WI38 (cell line): ENCODE measurements at regions not wholly inside any gene's neighbourhood (a gene's known extent, or its start where the extent isn't known, plus 50 kb on each side); places are given as distances from the start of the nearest gene placed in this dataset.

Source experiments
- H3K4me3 ChIP-seq: 2 replicates; pipeline ENCODE4 v1.5.1; 2011; ENCODE audit warnings: low read depth, mild to moderate bottlenecking, control low read depth, low read length
- CTCF ChIP-seq: IDR thresholded peaks from 2 replicates; pipeline ENCODE4 v1.5.1; 2012; ENCODE audit warnings: low read depth, mild to moderate bottlenecking, control low read depth, low read length

- peak; percentile 45 for TF ChIP-seq CTCF
- no peak overlapping the region for H3K4me3 ChIP-seq
Measured at GRCh38 chr4:180665994-180666824, 1577.0 kb upstream of the TENM3 start.

GRCh38 chr4:180668732-180669131 lies 1574.5 kb upstream of the TENM3 start:
- no peak overlapping the region for H3K4me3 ChIP-seq
- no peak for TF ChIP-seq CTCF

GRCh38 chr4:180669680-180670079 lies 1573.5 kb upstream of the TENM3 start:
- no peak for TF ChIP-seq CTCF
- no peak overlapping the region for H3K4me3 ChIP-seq

- TF ChIP-seq CTCF: no peak
Measured at GRCh38 chr4:180674619-180675358, 1568.4 kb upstream of the TENM3 start.

GRCh38 chr4:180675359-180675650 lies 1567.9 kb upstream of the TENM3 start:
- H3K4me3 ChIP-seq: no peak overlapping the region
- TF ChIP-seq CTCF: no peak

More at GRCh38 chr4:180674619-180675358, 1568.4 kb upstream of the TENM3 start:
- H3K4me3 ChIP-seq: no peak overlapping the region

GRCh38 chr4:180680305-180680704 lies 1562.9 kb upstream of the TENM3 start:
- TF ChIP-seq CTCF: no peak
- H3K4me3 ChIP-seq: no peak overlapping the region

- no peak overlapping the region for H3K4me3 ChIP-seq
- no peak for TF ChIP-seq CTCF
Measured at GRCh38 chr4:180682776-180683175, 1560.4 kb upstream of the TENM3 start.
